Trophoblast cell (in vitro differentiated cells and primary cell): ENCODE measurements at regions not wholly inside any gene's neighbourhood (a gene's known extent, or its start where the extent isn't known, plus 50 kb on each side); places are given as distances from the start of the nearest gene placed in this dataset.

Experiments used
- DNase-seq, 2 donors: peaks; one replicate each; pipeline ENCODE4 v3.0.0-alpha.2; 2016
- H2AFZ ChIP-seq: 2 replicates; pipeline ENCODE4 v1.6.1; 2013; ENCODE audit warnings: low read length, moderate library complexity, mild to moderate bottlenecking; ENCODE audit not compliant: insufficient read depth, poor library complexity
- H2AK5ac ChIP-seq: 2 replicates; pipeline ENCODE4 v1.6.1; 2013; ENCODE audit warnings: mild to moderate bottlenecking, low read length
- H2BK120ac ChIP-seq: 2 replicates; pipeline ENCODE4 v1.6.1; 2013; ENCODE audit warnings: low read length, mild to moderate bottlenecking, moderate library complexity; ENCODE audit not compliant: insufficient read depth, poor library complexity
- H2BK12ac ChIP-seq: 2 replicates; pipeline ENCODE4 v1.6.1; 2013; ENCODE audit warnings: mild to moderate bottlenecking, low read length, moderate library complexity
- H2BK5ac ChIP-seq: 2 replicates; pipeline ENCODE4 v1.6.1; 2013; ENCODE audit warnings: low read length, low read depth, moderate library complexity, mild to moderate bottlenecking; ENCODE audit not compliant: poor library complexity
- H3K14ac ChIP-seq: 2 replicates; pipeline ENCODE4 v1.6.1; 2013; ENCODE audit warnings: mild to moderate bottlenecking, low read length
- H3K18ac ChIP-seq: 2 replicates; pipeline ENCODE4 v1.6.1; 2013; ENCODE audit warnings: mild to moderate bottlenecking, low read length
- H3K23ac ChIP-seq: 2 replicates; pipeline ENCODE4 v1.6.1; 2013; ENCODE audit warnings: low read length
- H3K27ac ChIP-seq: 2 replicates; pipeline ENCODE4 v1.5.1; 2013; ENCODE audit warnings: low read depth, mild to moderate bottlenecking, inconsistent platforms, low read length, moderate library complexity
- H3K27me3 ChIP-seq: 2 replicates; pipeline ENCODE4 v1.6.1; 2013; ENCODE audit warnings: inconsistent platforms, mild to moderate bottlenecking, low read length, moderate library complexity; ENCODE audit not compliant: insufficient read depth
- H3K36me3 ChIP-seq, 2 experiments: 1 replicate in 1 of 2; 2 replicates in 1 of 2; pipeline ENCODE4 v1.6.1; 2013; ENCODE audit warnings: low read length in 2 of 2, mild to moderate bottlenecking in 2 of 2, moderate library complexity in 1 of 2; ENCODE audit not compliant: insufficient read depth in 2 of 2, control insufficient read depth in 1 of 2
- H3K4ac ChIP-seq: 2 replicates; pipeline ENCODE4 v1.6.1; 2013; ENCODE audit warnings: low read depth, mild to moderate bottlenecking, low read length, moderate library complexity
- H3K4me1 ChIP-seq, 2 experiments: 1 replicate in 1 of 2; 2 replicates in 1 of 2; pipeline ENCODE4 v1.6.1; 2013; ENCODE audit warnings: low read length in 2 of 2, mild to moderate bottlenecking in 2 of 2, moderate library complexity in 1 of 2; ENCODE audit not compliant: insufficient read depth in 2 of 2, control insufficient read depth in 1 of 2
- H3K4me2 ChIP-seq: 2 replicates; pipeline ENCODE4 v1.6.1; 2013; ENCODE audit warnings: inconsistent platforms, mild to moderate bottlenecking, low read length, moderate library complexity
- H3K4me3 ChIP-seq: 2 replicates; pipeline ENCODE4 v1.5.1; 2013; ENCODE audit warnings: mild to moderate bottlenecking, low read depth, low read length, inconsistent platforms
- H3K79me1 ChIP-seq: one replicate; pipeline ENCODE4 v1.6.1; 2013; ENCODE audit warnings: low read length
- H3K79me2 ChIP-seq: 2 replicates; pipeline ENCODE4 v1.6.1; 2013; ENCODE audit warnings: low read length, mild to moderate bottlenecking; ENCODE audit not compliant: control insufficient read depth, insufficient read depth, poor library complexity
- H3K9ac ChIP-seq: 2 replicates; pipeline ENCODE4 v1.6.1; 2013; ENCODE audit warnings: mild to moderate bottlenecking, low read length
- H3K9me3 ChIP-seq: 2 replicates; pipeline ENCODE4 v1.6.1; 2013; ENCODE audit warnings: low read depth, mild to moderate bottlenecking, control low read depth, inconsistent platforms, low read length; ENCODE audit not compliant: insufficient read depth
- H4K12ac ChIP-seq: 2 replicates; pipeline ENCODE4 v1.6.1; 2013; ENCODE audit warnings: low read depth, mild to moderate bottlenecking, low read length, moderate library complexity
- H4K8ac ChIP-seq: 2 replicates; pipeline ENCODE4 v1.6.1; 2013; ENCODE audit warnings: low read depth, mild to moderate bottlenecking, low read length, moderate library complexity
- H4K91ac ChIP-seq: one replicate; pipeline ENCODE4 v1.6.1; 2013; ENCODE audit warnings: low read depth, mild to moderate bottlenecking, low read length, moderate library complexity
- WGBS: extraction: QIAGEN DNeasy Blood & Tissue Kit; methylation state at CpG from one replicate; pipeline ENCODE4 v1.1.7; 2013; ENCODE audit warnings: missing lambda C conversion rate; ENCODE audit not compliant: insufficient read length, insufficient coverage; ENCODE audit errors: extremely low coverage; 5-methylcytosine and 5-hydroxymethylcytosine counted together

DNA sequence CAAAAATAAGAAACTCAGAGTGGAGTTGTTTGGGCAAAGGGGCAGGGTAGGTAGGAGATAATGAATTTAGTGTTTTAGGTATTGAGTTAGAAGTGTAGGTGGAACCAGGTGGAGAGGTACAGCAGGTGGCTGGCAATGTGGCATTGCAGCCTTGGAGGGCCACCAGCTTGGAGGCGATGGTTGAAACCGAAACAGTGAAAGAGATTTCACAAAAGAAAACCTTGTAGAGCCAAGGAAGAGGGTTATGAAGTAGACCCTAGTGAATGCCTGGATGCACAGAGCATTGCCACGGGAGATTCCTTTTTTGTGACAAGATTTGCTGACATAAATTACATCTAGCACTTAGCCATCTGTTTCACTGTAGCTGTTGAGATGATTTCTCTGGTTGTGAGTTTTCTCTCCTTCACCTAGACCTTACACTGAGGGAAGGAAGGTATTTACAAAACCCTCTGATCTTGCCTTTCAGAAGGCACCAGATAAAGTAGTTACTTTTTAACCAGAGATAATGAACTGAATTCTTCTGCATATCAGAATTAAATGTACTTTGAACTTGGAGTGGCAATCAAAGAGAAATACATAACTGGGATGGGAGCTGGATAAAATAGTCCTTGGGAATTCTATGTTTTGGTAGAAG lies 104.1 kb upstream of the CASK start:
- no peak for DNase-seq
- no peak overlapping the region for H2AK5ac ChIP-seq
- no peak overlapping the region for H3K4ac ChIP-seq
- no peak overlapping the region for H4K8ac ChIP-seq
- no peaks in the 10 kb centered on the region for H3K27me3 ChIP-seq
- no peak overlapping the region for H3K4me2 ChIP-seq
- H4K12ac ChIP-seq: no peak overlapping the region
- H3K36me3 ChIP-seq: no peaks in the 10 kb centered on the region
- no peaks in the 10 kb centered on the region for H3K4me1 ChIP-seq
- WGBS: no CpG with 5 or more reads among the region's 3 CpGs
- no peak overlapping the region for H2AFZ ChIP-seq
- no peaks in the 10 kb centered on the region for H3K79me2 ChIP-seq
- H3K27ac ChIP-seq: no peak overlapping the region
- H3K79me1 ChIP-seq: no peaks in the 10 kb centered on the region
- no peak overlapping the region for H2BK5ac ChIP-seq
- no peak overlapping the region for H2BK120ac ChIP-seq
- H3K9ac ChIP-seq: no peak overlapping the region
- H3K9me3 ChIP-seq: no peaks in the 10 kb centered on the region
- H3K18ac ChIP-seq: no peak overlapping the region
- no peak overlapping the region for H2BK12ac ChIP-seq
- H3K23ac ChIP-seq: no peak overlapping the region
- H3K14ac ChIP-seq: no peak overlapping the region
- no peak overlapping the region for H3K4me3 ChIP-seq
- H4K91ac ChIP-seq: no peak overlapping the region

DNA sequence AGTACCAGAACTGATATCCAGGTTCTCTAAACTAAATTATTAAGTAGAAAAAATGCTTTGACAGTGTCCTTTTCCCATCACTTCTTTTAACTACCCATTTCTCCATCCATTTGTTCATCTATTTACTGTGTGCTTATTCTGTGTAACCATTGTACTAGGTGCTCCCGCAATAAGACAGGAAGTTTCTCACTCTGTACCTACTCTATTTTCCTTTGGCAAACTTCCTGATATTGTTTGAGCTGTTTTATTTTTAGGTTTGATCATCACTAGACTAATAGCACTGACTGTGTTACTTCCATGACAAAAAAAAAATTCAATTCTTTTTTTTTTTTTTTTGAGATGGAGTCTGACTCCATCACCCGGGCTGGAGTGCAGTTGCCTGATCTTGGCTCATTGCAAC lies 102.5 kb upstream of the CASK start:
- Histone ChIP-seq H3K9ac (no peak overlapping the region), H3K18ac (no peak overlapping the region), H4K12ac (no peak overlapping the region), H3K9me3 (no peaks in the 10 kb centered on the region), H3K23ac (no peak overlapping the region), H2AK5ac (no peak overlapping the region), H4K91ac (no peak overlapping the region), H3K27ac (no peak overlapping the region), H3K27me3 (no peaks in the 10 kb centered on the region), H4K8ac (no peak overlapping the region), H2BK120ac (no peak overlapping the region), H3K4me3 (no peak overlapping the region), H3K36me3 (no peaks in the 10 kb centered on the region), H3K4me1 (no peaks in the 10 kb centered on the region), H3K79me2 (no peaks in the 10 kb centered on the region), H2AFZ (no peak overlapping the region), H2BK5ac (no peak overlapping the region), H3K79me1 (no peaks in the 10 kb centered on the region), H3K14ac (no peak overlapping the region), H3K4me2 (no peak overlapping the region), H2BK12ac (no peak overlapping the region), H3K4ac (no peak overlapping the region)
- DNase-seq: no peak
- WGBS: no CpG with 5 or more reads among the region's 2 CpGs

GRCh38 chrX:42023122-42023521 lies 99.8 kb upstream of the CASK start:
- Histone ChIP-seq H3K79me2 (no peaks in the 10 kb centered on the region), H3K4ac (no peak overlapping the region), H3K4me1 (no peaks in the 10 kb centered on the region), H3K9ac (no peak overlapping the region), H3K23ac (no peak overlapping the region), H3K9me3 (no peaks in the 10 kb centered on the region), H4K8ac (no peak overlapping the region), H3K79me1 (no peaks in the 10 kb centered on the region), H2BK12ac (no peak overlapping the region), H3K36me3 (no peaks in the 10 kb centered on the region), H3K27ac (no peak overlapping the region), H4K12ac (no peak overlapping the region), H3K4me3 (no peak overlapping the region), H4K91ac (no peak overlapping the region), H3K18ac (no peak overlapping the region), H2BK5ac (no peak overlapping the region), H2BK120ac (no peak overlapping the region), H3K14ac (no peak overlapping the region), H3K27me3 (no peaks in the 10 kb centered on the region), H2AK5ac (no peak overlapping the region), H3K4me2 (no peak overlapping the region), H2AFZ (no peak overlapping the region)
- DNase-seq: no peak
- WGBS: no CpG with 5 or more reads among the region's 1 CpG

- H3K4ac ChIP-seq: no peak overlapping the region
- H2AFZ ChIP-seq: no peak overlapping the region
- H2BK12ac ChIP-seq: no peak overlapping the region
- no peak overlapping the region for H3K18ac ChIP-seq
- no peak overlapping the region for H4K8ac ChIP-seq
- no peaks in the 10 kb centered on the region for H3K4me1 ChIP-seq
- H3K9ac ChIP-seq: no peak overlapping the region
- H3K36me3 ChIP-seq: no peaks in the 10 kb centered on the region
- DNase-seq: no peak
- no peak overlapping the region for H3K23ac ChIP-seq
- no peak overlapping the region for H4K12ac ChIP-seq
- no peaks in the 10 kb centered on the region for H3K27me3 ChIP-seq
- no peak overlapping the region for H3K4me2 ChIP-seq
- no peaks in the 10 kb centered on the region for H3K79me1 ChIP-seq
- H2BK5ac ChIP-seq: no peak overlapping the region
- no peak overlapping the region for H3K27ac ChIP-seq
- no peaks in the 10 kb centered on the region for H3K79me2 ChIP-seq
- H3K4me3 ChIP-seq: no peak overlapping the region
- no peak overlapping the region for H4K91ac ChIP-seq
- no peaks in the 10 kb centered on the region for H3K9me3 ChIP-seq
- H2BK120ac ChIP-seq: no peak overlapping the region
- H2AK5ac ChIP-seq: no peak overlapping the region
- H3K14ac ChIP-seq: no peak overlapping the region
Observed at GRCh38 chrX:42022158-42022557, 98.8 kb upstream of the CASK start.
